GM18511 (cell line): ENCODE measurements at regions not wholly inside any gene's neighbourhood (a gene's known extent, or its start where the extent isn't known, plus 50 kb on each side); places are given as distances from the start of the nearest gene placed in this dataset.
"Not testable (repeated sequence)": the region's sequence is repeated elsewhere in the genome, so short reads cannot be mapped to it uniquely, and the experiment has no call there.

ENCODE experiments used
- ATAC-seq: cut with Tn5 transposase; IDR thresholded peaks from one replicate; pipeline ENCODE4 v1.9.1; 2021; ENCODE audit warnings: mild to moderate bottlenecking, moderate library complexity; ENCODE audit not compliant: unreplicated experiment

- ATAC-seq = no peak
Measured at GRCh38 chr7:37545619-37546534, 97.2 kb upstream of the ELMO1 start.

GRCh38 chr7:37546677-37547076 lies 98.0 kb upstream of the ELMO1 start:
- no peak for ATAC-seq

GRCh38 chr7:37549076-37549931 lies 100.6 kb upstream of the ELMO1 start:
- ATAC-seq = no peak

GRCh38 chr7:37550426-37550825 lies 101.8 kb upstream of the ELMO1 start:
- no peak for ATAC-seq

GRCh38 chr7:37550872-37551271 lies 102.2 kb upstream of the ELMO1 start:
- no peak for ATAC-seq

- ATAC-seq = no peak
Measured at GRCh38 chr7:37552030-37552429, 103.4 kb upstream of the ELMO1 start.

GRCh38 chr7:37552439-37552838 lies 103.8 kb upstream of the ELMO1 start:
- ATAC-seq = not testable (repeated sequence)

GRCh38 chr7:37555528-37555927 lies 106.9 kb upstream of the ELMO1 start:
- ATAC-seq = no peak

GRCh38 chr7:37557571-37558209 lies 109.0 kb upstream of the ELMO1 start:
- no peak for ATAC-seq

- no peak for ATAC-seq
Measured at GRCh38 chr7:37558320-37559096, 109.8 kb upstream of the ELMO1 start.

- no peak for ATAC-seq
Measured at GRCh38 chr7:37570145-37570544, 113.4 kb upstream of the GPR141 start.

GRCh38 chr7:37571806-37572205 lies 111.8 kb upstream of the GPR141 start:
- ATAC-seq = no peak

- ATAC-seq = no peak
Measured at GRCh38 chr7:37577412-37577811, 106.2 kb upstream of the GPR141 start.

- ATAC-seq = no peak
Measured at GRCh38 chr7:37577901-37578300, 105.7 kb upstream of the GPR141 start.

- ATAC-seq = no peak
Measured at GRCh38 chr7:37578350-37578749, 105.2 kb upstream of the GPR141 start.

GRCh38 chr7:37580376-37580775 lies 103.2 kb upstream of the GPR141 start:
- no peak for ATAC-seq

- not testable (repeated sequence) for ATAC-seq
Measured at GRCh38 chr7:37584651-37585463, 98.7 kb upstream of the GPR141 start.

- ATAC-seq = no peak
Measured at GRCh38 chr7:37590824-37591223, 92.7 kb upstream of the GPR141 start.

- no peak for ATAC-seq
Measured at GRCh38 chr7:37592366-37592765, 91.2 kb upstream of the GPR141 start.

- ATAC-seq = no peak
Measured at GRCh38 chr7:37594602-37595001, 89.0 kb upstream of the GPR141 start.
